Osteoblast (primary cell): ENCODE measurements at regions not wholly inside any gene's neighbourhood (a gene's known extent, or its start where the extent isn't known, plus 50 kb on each side); places are given as distances from the start of the nearest gene placed in this dataset. TPM values are rescaled to one million over a fixed set of nuclear protein-coding genes. Genes with fewer than 3 reads are reported as not detected.

Experiments
- DNase-seq: peaks from one replicate; pipeline ENCODE4 v3.0.0; 2011; ENCODE audit warnings: low spot score, mixed read lengths; ENCODE audit not compliant: insufficient read length; ENCODE audit errors: missing footprints
- H2AFZ ChIP-seq: 2 replicates; pipeline ENCODE4 v1.6.0; 2011; ENCODE audit warnings: mild to moderate bottlenecking, low read length
- H3K27ac ChIP-seq: 2 replicates; pipeline ENCODE4 v1.5.1; 2011; ENCODE audit warnings: mild to moderate bottlenecking, low read depth, low read length, moderate library complexity
- H3K27me3 ChIP-seq: 2 replicates; pipeline ENCODE4 v1.6.0; 2012; ENCODE audit warnings: mild to moderate bottlenecking, control low read depth, inconsistent platforms, low read length, moderate library complexity; ENCODE audit not compliant: insufficient read depth
- H3K36me3 ChIP-seq: 2 replicates; pipeline ENCODE4 v1.5.1; 2011; ENCODE audit warnings: mild to moderate bottlenecking, low read length, control low read depth, moderate library complexity; ENCODE audit not compliant: insufficient read depth
- H3K4me1 ChIP-seq: 2 replicates; pipeline ENCODE4 v1.5.1; 2011; ENCODE audit warnings: mild to moderate bottlenecking, low read length, control low read depth, moderate library complexity; ENCODE audit not compliant: insufficient read depth
- H3K4me2 ChIP-seq: 2 replicates; pipeline ENCODE4 v1.6.0; 2011; ENCODE audit warnings: mild to moderate bottlenecking, low read length; ENCODE audit not compliant: insufficient read depth
- H3K4me3 ChIP-seq: fragments of 200-600 bp; sonication (generic); 3 replicates; pipeline ENCODE4 v1.5.1; 2012; ENCODE audit warnings: mild to moderate bottlenecking, low read length, inconsistent platforms; ENCODE audit not compliant: insufficient read depth
- H3K79me2 ChIP-seq: 2 replicates; pipeline ENCODE4 v1.6.0; 2012; ENCODE audit warnings: mild to moderate bottlenecking, low read length, control low read depth, inconsistent platforms; ENCODE audit not compliant: insufficient read depth
- H3K9me3 ChIP-seq: 2 replicates; pipeline ENCODE4 v1.5.1; 2011; ENCODE audit warnings: low read depth, low read length, control low read depth
- H4K20me1 ChIP-seq: 2 replicates; pipeline ENCODE4 v1.6.0; 2012; ENCODE audit warnings: mild to moderate bottlenecking, low read length, control low read depth; ENCODE audit not compliant: insufficient read depth
- small RNA-seq: library from RNA; depleted of rRNA; stranded (forward); fragments of <200 nt; gene quantifications from one replicate; pipeline ENCODE3, GENCODE V24; 2012
- TF ChIP-seq, protein P1 (sequence below): IDR thresholded peaks from 2 replicates; pipeline ENCODE4 v1.5.1; 2011; ENCODE audit warnings: mild to moderate bottlenecking, low read depth, low read length, moderate library complexity; ENCODE audit errors: extremely low read depth

DNA sequence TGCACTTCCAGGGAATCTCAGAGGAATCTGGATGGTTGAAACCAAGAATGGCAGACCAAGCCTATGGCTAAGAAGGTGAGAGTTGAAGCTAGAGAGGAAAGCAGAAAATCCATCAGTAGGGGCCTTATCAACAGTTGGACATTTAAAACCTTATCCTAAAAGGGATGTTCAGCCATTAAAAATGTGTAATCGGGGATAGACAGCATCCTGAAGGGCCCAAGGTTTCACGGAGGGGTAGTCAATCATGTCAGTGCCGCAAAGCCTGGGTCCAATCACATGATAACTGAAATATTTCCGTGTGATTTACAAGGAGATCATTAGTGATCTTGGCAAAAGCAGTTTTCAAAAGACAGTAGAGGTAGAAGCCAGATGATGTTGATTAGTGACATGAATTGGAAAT is 61.9 kb upstream of the ELOVL6 start:
- DNase-seq = no peak
- TF ChIP-seq, protein P1, sequence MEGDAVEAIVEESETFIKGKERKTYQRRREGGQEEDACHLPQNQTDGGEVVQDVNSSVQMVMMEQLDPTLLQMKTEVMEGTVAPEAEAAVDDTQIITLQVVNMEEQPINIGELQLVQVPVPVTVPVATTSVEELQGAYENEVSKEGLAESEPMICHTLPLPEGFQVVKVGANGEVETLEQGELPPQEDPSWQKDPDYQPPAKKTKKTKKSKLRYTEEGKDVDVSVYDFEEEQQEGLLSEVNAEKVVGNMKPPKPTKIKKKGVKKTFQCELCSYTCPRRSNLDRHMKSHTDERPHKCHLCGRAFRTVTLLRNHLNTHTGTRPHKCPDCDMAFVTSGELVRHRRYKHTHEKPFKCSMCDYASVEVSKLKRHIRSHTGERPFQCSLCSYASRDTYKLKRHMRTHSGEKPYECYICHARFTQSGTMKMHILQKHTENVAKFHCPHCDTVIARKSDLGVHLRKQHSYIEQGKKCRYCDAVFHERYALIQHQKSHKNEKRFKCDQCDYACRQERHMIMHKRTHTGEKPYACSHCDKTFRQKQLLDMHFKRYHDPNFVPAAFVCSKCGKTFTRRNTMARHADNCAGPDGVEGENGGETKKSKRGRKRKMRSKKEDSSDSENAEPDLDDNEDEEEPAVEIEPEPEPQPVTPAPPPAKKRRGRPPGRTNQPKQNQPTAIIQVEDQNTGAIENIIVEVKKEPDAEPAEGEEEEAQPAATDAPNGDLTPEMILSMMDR = no peak
- H3K9me3 ChIP-seq = no peaks in the 10 kb centered on the region
- H3K4me3 ChIP-seq = no peak overlapping the region
- H3K36me3 ChIP-seq = no peaks in the 10 kb centered on the region
- H3K4me2 ChIP-seq = no peak overlapping the region
- H3K27ac ChIP-seq = no peak overlapping the region
- no peaks in the 10 kb centered on the region for H3K79me2 ChIP-seq
- H3K27me3 ChIP-seq = no peaks in the 10 kb centered on the region
- H3K4me1 ChIP-seq = no peaks in the 10 kb centered on the region
- H2AFZ ChIP-seq = no peak overlapping the region
- H4K20me1 ChIP-seq = no peaks in the 10 kb centered on the region

DNA sequence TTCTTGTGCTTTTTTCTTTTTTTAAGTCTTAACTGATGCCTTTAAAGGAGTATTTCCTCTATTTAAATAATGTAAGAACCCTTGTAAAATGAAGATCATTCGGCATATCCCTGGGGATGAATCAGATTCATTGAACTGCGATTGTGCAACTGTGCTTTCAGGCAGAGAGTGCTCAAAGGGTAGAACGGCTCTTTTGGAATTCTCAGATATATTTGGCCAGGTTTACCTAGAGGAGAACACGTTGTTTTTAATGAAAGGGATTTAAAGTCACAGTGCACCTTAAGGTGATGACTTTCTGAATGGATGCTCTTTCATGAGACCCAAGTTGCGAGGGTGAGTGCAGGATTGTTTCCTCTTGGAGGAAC is 51.6 kb upstream of the ELOVL6 start:
- H3K4me3 ChIP-seq = no peak overlapping the region
- no peaks in the 10 kb centered on the region for H3K36me3 ChIP-seq
- H2AFZ ChIP-seq = no peak overlapping the region
- no peaks in the 10 kb centered on the region for H3K79me2 ChIP-seq
- H4K20me1 ChIP-seq = no peaks in the 10 kb centered on the region
- peaks cover 7% of the 10 kb centered on the region for H3K4me1 ChIP-seq
- H3K9me3 ChIP-seq = no peaks in the 10 kb centered on the region
- H3K27me3 ChIP-seq = no peaks in the 10 kb centered on the region
- TF ChIP-seq, protein P1 = no peak
- H3K27ac ChIP-seq = no peak overlapping the region
- DNase-seq = no peak
- peak overlapping the region; percentile 18 for H3K4me2 ChIP-seq

DNA sequence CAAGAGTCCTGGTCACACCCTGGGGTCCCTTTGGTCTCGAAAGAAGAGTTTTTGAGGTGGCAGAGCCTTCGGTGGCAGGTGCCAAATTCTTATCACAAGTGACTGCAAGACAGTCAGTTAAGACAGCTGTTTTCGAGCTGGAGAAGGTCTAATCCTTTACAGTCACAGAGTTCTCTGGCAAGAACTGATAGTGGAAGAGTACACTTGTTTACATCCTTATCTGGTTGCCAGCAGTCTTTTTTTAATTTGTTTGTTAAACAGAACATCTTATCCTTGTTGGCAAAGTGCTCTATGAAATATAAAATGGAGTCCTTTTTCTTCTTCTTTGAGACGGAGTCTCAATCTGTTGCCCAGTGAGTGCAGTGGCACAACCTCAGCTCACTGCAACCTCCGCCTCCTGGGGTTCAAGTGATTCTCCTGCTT is 50.4 kb upstream of the ELOVL6 start:
- TF ChIP-seq, protein P1 = no peak
- H2AFZ ChIP-seq = no peak overlapping the region
- H3K4me3 ChIP-seq = no peak overlapping the region
- no peaks in the 10 kb centered on the region for H4K20me1 ChIP-seq
- H3K4me2 ChIP-seq = no peak overlapping the region
- no peaks in the 10 kb centered on the region for H3K9me3 ChIP-seq
- DNase-seq = no peak
- peaks cover 7% of the 10 kb centered on the region for H3K4me1 ChIP-seq
- no peaks in the 10 kb centered on the region for H3K36me3 ChIP-seq
- no peaks in the 10 kb centered on the region for H3K79me2 ChIP-seq
- H3K27me3 ChIP-seq = no peaks in the 10 kb centered on the region
- H3K27ac ChIP-seq = no peak overlapping the region

Small RNA genes in the stretch of these regions (small RNA-seq; reads per million reads assigned to genes)
- gene AC108145.1 (not detected), gene HSBP1P2 (not detected), gene RNU6-205P (not detected)
